ENCODE measurements at regions not wholly inside any gene's neighbourhood (a gene's known extent, or its start where the extent isn't known, plus 50 kb on each side); places are given as distances from the start of the nearest gene placed in this dataset.

DNA sequence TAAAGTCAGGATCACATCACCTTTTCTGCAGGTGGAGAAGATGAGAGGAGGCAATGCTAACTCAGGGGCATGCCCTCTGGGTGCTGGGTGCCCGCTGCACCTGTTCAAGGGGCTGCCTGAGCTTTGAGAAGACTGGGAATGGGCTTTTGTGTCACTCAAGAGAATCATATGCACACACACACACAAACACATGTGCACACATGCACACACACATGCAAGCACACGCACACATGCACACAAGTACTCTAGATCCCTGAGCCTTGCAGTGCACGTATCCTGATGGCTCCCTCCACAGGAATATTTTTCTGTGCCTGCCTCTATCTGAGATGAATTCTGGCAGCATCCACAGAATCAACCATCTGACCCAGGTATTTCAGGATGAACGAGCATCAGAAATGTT is 110.0 kb upstream of the TEX51 start:
- Histone ChIP-seq H3K4me3 (no peak overlapping the region), H3K27ac (no peak overlapping the region), H3K9me3 (no peaks in the 10 kb centered on the region), H3K4me1 (no peaks in the 10 kb centered on the region), H3K4me2 (no peak overlapping the region)
- ChIA-PET POLR2A (no interaction called here), CTCF (interaction anchor here (0.9 to 1.8 kb wide), 2 partner anchors 9 to 183 kb away, joined by 3 to 5 read pairs; no protein-coding TSS in a partner anchor)
- FAIRE-seq (no peak), DNase-seq (ENCODE audit: low read depth in 1 of 2, low spot score in 1 of 2) (no peak), ATAC-seq (no peak)
- WGBS (ENCODE audit: missing lambda C conversion rate): 5% methylated on average over 4 of the region's 4 CpGs
- no peak for TF ChIP-seq MYC (IDR thresholded peaks at IDR 0.05; ENCODE audit: borderline replicate concordance, low read length)
- TF ChIP-seq, protein P1, sequence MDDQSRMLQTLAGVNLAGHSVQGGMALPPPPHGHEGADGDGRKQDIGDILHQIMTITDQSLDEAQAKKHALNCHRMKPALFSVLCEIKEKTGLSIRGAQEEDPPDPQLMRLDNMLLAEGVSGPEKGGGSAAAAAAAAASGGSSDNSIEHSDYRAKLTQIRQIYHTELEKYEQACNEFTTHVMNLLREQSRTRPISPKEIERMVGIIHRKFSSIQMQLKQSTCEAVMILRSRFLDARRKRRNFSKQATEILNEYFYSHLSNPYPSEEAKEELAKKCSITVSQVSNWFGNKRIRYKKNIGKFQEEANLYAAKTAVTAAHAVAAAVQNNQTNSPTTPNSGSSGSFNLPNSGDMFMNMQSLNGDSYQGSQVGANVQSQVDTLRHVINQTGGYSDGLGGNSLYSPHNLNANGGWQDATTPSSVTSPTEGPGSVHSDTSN (IDR thresholded peaks at IDR 0.05): no peak
- no peak for TF ChIP-seq JUN (IDR thresholded peaks at IDR 0.05)
- no peak for TF ChIP-seq TFCP2L1 (CRISPR knock-in tag; IDR thresholded peaks at IDR 0.05)
- no peak for TF ChIP-seq GATA3 (IDR thresholded peaks at IDR 0.05; ENCODE audit: borderline replicate concordance)
- TF ChIP-seq POLR2AphosphoS2 (conservative IDR thresholded peaks at IDR 0.05; ENCODE audit: low read length): no peak
- no peak for TF ChIP-seq NR3C1 (IDR thresholded peaks at IDR 0.05)
- TF ChIP-seq EHF (CRISPR knock-in tag; IDR thresholded peaks at IDR 0.05): no peak
- TF ChIP-seq, protein P2, sequence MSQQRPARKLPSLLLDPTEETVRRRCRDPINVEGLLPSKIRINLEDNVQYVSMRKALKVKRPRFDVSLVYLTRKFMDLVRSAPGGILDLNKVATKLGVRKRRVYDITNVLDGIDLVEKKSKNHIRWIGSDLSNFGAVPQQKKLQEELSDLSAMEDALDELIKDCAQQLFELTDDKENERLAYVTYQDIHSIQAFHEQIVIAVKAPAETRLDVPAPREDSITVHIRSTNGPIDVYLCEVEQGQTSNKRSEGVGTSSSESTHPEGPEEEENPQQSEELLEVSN (IDR thresholded peaks at IDR 0.05; ENCODE audit: borderline replicate concordance, low read depth): no peak
- TF ChIP-seq POLR2A (IDR thresholded peaks at IDR 0.05; ENCODE audit: low read length): no peak
- TF ChIP-seq ZC3H11A (IDR thresholded peaks at IDR 0.05): no peak
- TF ChIP-seq JUNB (IDR thresholded peaks at IDR 0.05): no peak
- TF ChIP-seq ZFP36 (IDR thresholded peaks at IDR 0.05; ENCODE audit: borderline replicate concordance, partially characterized antibody): no peak
- TF ChIP-seq HOXB5 (CRISPR knock-in tag; IDR thresholded peaks at IDR 0.05): no peak
- no peak for TF ChIP-seq KDM5A (IDR thresholded peaks at IDR 0.05)
- no peak for TF ChIP-seq TP53 (CRISPR knock-in tag; IDR thresholded peaks at IDR 0.05)

DNA sequence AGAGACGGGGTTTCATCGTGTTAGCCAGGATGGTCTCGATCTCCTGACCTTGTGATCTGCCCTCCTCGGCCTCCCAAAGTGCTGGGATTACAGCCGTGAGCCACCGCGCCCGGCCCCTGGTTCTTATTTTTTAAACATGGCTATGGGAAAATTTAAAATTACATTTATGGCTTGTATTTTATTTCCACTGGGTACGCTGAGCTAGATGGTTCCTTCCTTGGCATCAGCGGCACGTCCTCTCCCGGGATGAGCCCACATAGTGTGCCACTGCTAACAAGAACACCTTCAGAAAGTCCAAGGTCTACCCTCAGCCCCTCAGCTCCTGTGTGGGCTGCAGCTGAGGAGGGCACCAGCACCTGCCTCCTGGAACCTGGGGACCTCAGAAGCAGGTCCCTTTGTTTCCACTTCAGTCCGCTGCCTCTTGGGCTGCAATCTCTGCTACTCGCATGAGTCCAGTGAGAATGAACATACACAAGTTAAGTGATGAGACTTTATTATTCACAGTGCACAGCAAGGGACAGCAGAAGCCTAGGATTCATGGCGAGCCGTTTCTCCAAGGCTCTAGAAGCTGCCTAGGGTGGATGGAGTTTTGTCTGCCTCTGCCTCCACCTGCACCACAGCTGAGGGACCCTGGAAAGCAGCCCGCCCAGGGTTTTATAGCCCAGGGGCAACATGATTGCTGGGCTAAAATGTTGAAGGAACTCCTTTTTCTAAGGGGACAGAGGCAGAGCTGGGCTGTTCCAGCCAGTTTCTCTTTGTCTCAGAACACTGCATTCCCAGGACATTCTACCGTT is 107.5 kb upstream of the TEX51 start:
- Histone ChIP-seq H3K27ac (no peak overlapping the region), H3K4me1 (no peaks in the 10 kb centered on the region), H3K9me3 (no peaks in the 10 kb centered on the region), H3K4me3 (no peak overlapping the region), H3K4me2 (no peak overlapping the region)
- FAIRE-seq: no peak
- TF ChIP-seq EHMT2 (IDR thresholded peaks at IDR 0.05; ENCODE audit: low read depth): no peak
- TF ChIP-seq RAD21 (conservative IDR thresholded peaks at IDR 0.05 in 1 of 2, IDR thresholded peaks at IDR 0.05 in 1 of 2): no peak
- TF ChIP-seq, protein P3, sequence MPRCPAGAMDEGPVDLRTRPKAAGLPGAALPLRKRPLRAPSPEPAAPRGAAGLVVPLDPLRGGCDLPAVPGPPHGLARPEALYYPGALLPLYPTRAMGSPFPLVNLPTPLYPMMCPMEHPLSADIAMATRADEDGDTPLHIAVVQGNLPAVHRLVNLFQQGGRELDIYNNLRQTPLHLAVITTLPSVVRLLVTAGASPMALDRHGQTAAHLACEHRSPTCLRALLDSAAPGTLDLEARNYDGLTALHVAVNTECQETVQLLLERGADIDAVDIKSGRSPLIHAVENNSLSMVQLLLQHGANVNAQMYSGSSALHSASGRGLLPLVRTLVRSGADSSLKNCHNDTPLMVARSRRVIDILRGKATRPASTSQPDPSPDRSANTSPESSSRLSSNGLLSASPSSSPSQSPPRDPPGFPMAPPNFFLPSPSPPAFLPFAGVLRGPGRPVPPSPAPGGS (IDR thresholded peaks at IDR 0.05): no peak
- no peak for TF ChIP-seq HDAC2 (IDR thresholded peaks at IDR 0.05)
- no peak for TF ChIP-seq JUNB (IDR thresholded peaks at IDR 0.05)
- TF ChIP-seq EP300 (IDR thresholded peaks at IDR 0.05): no peak
- TF ChIP-seq NR3C1 (IDR thresholded peaks at IDR 0.05): no peak
- no peak for TF ChIP-seq HEYL (CRISPR knock-in tag; IDR thresholded peaks at IDR 0.05)
- no peak for TF ChIP-seq FOXS1 (CRISPR knock-in tag; IDR thresholded peaks at IDR 0.05)
- TF ChIP-seq, protein P4, sequence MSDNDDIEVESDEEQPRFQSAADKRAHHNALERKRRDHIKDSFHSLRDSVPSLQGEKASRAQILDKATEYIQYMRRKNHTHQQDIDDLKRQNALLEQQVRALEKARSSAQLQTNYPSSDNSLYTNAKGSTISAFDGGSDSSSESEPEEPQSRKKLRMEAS (IDR thresholded peaks at IDR 0.05): no peak
- TF ChIP-seq NFE2L2 (conservative IDR thresholded peaks at IDR 0.05; ENCODE audit: low read length): no peak
- TF ChIP-seq, protein P5, sequence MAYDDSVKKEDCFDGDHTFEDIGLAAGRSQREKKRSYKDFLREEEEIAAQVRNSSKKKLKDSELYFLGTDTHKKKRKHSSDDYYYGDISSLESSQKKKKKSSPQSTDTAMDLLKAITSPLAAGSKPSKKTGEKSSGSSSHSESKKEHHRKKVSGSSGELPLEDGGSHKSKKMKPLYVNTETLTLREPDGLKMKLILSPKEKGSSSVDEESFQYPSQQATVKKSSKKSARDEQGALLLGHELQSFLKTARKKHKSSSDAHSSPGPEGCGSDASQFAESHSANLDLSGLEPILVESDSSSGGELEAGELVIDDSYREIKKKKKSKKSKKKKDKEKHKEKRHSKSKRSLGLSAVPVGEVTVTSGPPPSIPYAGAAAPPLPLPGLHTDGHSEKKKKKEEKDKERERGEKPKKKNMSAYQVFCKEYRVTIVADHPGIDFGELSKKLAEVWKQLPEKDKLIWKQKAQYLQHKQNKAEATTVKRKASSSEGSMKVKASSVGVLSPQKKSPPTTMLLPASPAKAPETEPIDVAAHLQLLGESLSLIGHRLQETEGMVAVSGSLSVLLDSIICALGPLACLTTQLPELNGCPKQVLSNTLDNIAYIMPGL (CRISPR knock-in tag; IDR thresholded peaks at IDR 0.05; ENCODE audit: borderline replicate concordance): no peak
- no peak for TF ChIP-seq KDM5A (IDR thresholded peaks at IDR 0.05)
- no peak for TF ChIP-seq KDM1A (IDR thresholded peaks at IDR 0.05; ENCODE audit: low read depth)
- TF ChIP-seq JUN (IDR thresholded peaks at IDR 0.05): no peak
- TF ChIP-seq SREBF2 (IDR thresholded peaks at IDR 0.05): no peak
- TF ChIP-seq, protein P2 (IDR thresholded peaks at IDR 0.05; ENCODE audit: borderline replicate concordance, low read depth): no peak
- no peak for TF ChIP-seq POLR2AphosphoS2 (conservative IDR thresholded peaks at IDR 0.05; ENCODE audit: low read length)
- TF ChIP-seq HOXB5 (CRISPR knock-in tag; IDR thresholded peaks at IDR 0.05): no peak
- no peak for DNase-seq (ENCODE audit: low read depth in 1 of 2, low spot score in 1 of 2)
- 30% methylated on average over 17 of the region's 18 CpGs for WGBS (ENCODE audit: missing lambda C conversion rate)
- ChIA-PET CTCF (interaction anchor here (1.3 kb wide), 1 partner anchor 15 kb away, joined by 6 read pairs; no protein-coding TSS in a partner anchor), POLR2A (no interaction called here)
- no peak for ATAC-seq
